KOPT-K1 (cell line): ENCODE measurements at regions not wholly inside any gene's neighbourhood (a gene's known extent, or its start where the extent isn't known, plus 50 kb on each side); places are given as distances from the start of the nearest gene placed in this dataset.

ENCODE experiments used
- H3K27ac ChIP-seq: fragments of 200-600 bp; sonication (generic); 2 replicates; pipeline ENCODE4 v1.5.1; 2016; ENCODE audit warnings: antibody characterized with exemption, mild to moderate bottlenecking, low read depth, low read length; ENCODE audit not compliant: poor library complexity, severe bottlenecking
- H3K36me3 ChIP-seq: fragments of 200-600 bp; sonication (generic); 2 replicates; pipeline ENCODE4 v1.5.1; 2017; ENCODE audit warnings: antibody characterized with exemption, mild to moderate bottlenecking, low read length, moderate library complexity; ENCODE audit not compliant: insufficient read depth
- H3K9me3 ChIP-seq: fragments of 200-600 bp; sonication (generic); 2 replicates; pipeline ENCODE4 v1.5.1; 2017; ENCODE audit warnings: antibody characterized with exemption, low read length, mild to moderate bottlenecking; ENCODE audit not compliant: insufficient read depth, poor library complexity, severe bottlenecking

DNA sequence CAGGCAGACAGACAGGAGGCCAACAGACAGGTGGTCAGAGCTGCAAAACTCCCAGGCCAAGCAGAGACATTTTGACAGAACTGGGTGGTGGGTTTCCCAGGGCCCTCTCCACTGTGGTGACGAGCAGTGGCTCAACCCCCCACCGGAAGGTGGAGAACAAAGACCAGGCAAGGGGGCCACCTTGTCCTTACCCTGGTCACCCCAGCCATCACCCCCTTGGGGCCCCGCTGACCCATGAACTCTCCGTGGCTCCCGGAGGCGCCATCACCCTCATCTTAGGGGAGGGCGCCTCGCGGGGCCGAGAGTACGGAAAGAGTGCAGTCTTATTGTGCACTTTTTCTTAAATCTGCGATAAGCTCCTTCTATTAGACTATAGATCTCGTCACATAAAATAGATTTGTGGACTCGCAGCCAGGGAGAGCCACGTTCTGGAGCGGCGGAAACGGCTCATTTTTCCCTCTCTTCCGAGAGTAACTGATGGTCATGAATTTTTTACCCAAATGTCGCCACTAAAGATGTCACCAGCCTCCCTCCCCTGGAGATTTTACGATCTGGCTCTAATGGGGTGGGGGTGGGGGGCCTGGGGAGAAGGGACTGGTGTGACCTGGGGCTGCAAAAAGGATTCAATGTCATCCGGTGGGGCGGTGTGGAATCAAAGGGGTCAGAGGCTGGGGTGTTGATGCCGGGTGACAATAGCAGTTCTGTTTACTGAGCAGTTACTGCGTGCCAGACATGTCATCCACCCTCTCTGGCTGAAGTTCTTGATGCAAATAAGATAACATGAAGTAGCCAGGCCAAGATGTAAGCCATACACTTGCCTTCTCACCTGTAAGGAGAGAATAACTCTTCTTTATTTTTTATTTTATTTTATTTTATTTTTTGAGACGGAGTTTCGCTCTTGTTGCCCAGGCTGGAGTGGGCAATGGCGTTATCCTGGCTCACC lies 71.1 kb upstream of the MYL10 start:
- Histone ChIP-seq H3K36me3 (no peaks in the 10 kb centered on the region), H3K9me3 (no peaks in the 10 kb centered on the region), H3K27ac (no peak overlapping the region)

DNA sequence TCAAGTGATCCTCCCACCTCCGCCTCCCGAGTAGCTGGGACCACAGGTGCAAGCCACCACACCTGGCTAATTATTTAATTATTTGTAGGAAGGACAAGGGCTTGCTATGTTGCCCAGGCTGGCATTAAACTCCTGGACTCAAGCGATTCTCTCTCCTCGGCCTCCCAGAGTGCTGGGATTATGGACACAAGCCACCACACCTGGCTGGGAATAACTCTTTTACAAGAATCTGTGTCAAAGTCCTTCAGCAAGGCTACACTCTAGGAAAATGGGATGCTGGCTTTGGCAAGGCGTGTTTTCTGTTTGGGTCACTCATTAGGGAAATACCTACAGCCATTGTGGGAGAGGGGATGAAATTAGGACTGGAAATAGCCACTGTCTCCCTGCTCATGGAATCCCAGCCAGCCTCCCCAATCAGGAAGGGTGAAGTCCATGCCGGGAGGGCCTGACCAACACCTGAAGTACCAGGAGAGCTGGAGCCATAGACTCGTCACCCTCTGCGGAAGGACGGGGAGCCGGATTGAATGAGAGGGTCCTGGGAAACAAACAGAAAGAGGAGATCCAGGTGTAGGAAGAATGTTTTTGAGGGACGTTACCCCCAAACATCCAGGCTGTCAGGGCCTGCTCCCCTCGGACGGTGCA lies 72.2 kb upstream of the MYL10 start:
- Histone ChIP-seq H3K36me3 (no peaks in the 10 kb centered on the region), H3K27ac (no peak overlapping the region), H3K9me3 (no peaks in the 10 kb centered on the region)

DNA sequence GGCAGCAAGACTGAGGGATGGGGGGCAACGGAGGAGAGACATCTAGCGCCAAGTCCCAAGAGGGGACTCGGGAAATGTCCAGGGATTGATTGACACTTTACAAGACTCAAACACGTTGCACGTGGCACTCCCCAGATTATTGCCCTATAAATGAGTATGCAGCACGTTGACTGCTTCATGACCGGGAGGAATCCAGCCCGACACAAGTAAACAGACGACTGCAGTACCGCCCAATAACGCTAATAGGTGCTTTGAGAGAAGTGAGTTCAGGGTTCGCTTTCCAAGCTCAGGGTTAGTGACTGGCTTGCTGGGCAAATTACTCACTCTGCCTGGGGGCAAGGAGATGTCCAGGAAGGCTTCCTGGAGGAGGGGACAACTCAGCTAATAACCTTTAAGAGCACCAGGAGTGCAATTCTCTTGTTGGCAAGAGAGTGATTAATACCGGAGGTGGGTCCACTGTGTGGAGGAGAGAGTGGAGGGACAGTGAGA lies 73.3 kb upstream of the MYL10 start:
- Histone ChIP-seq H3K36me3 (no peaks in the 10 kb centered on the region), H3K9me3 (no peaks in the 10 kb centered on the region), H3K27ac (no peak overlapping the region)

DNA sequence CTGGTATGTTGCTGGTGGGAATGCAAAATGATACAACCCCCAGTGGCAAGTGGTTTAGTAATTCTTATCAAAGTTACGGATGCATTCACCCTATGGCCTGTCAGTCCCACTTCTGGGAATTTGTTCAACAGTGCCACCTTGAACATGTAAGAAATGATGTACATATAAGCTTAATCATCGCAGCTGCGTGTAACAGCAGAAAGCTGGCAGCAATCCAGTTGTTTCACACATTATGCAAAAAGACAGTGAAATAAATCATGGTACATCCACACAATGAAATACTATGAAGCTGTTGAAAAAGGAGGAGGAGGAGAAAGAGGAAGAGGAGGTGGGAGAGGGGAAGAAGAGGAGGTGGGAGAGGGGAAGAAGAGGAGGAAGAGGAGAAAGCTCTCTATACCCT lies 76.2 kb upstream of the MYL10 start:
- H3K9me3 ChIP-seq: no peaks in the 10 kb centered on the region
- H3K27ac ChIP-seq: no peak overlapping the region
- H3K36me3 ChIP-seq: no peaks in the 10 kb centered on the region

DNA sequence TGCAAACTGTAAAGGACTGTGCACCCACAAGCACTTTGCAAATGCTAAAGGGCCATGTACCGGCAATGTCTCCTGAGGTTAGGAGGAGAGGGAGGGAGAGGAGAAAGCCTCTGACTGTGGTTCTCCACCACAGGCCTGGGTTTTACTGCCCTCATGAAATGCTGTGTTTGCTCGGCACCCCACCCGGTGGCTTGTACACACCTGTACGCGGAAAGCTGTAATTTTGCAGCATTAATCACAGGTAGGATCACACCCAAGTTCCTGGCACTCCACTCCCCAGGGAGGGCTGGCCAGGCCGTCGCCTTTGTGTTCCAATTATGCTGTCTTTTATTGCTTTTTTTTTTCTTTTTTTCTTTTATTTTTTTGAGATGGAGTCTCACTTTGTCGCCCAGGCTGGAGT lies 78.5 kb upstream of the MYL10 start:
- Histone ChIP-seq H3K9me3 (no peaks in the 10 kb centered on the region), H3K27ac (no peak overlapping the region), H3K36me3 (no peaks in the 10 kb centered on the region)

DNA sequence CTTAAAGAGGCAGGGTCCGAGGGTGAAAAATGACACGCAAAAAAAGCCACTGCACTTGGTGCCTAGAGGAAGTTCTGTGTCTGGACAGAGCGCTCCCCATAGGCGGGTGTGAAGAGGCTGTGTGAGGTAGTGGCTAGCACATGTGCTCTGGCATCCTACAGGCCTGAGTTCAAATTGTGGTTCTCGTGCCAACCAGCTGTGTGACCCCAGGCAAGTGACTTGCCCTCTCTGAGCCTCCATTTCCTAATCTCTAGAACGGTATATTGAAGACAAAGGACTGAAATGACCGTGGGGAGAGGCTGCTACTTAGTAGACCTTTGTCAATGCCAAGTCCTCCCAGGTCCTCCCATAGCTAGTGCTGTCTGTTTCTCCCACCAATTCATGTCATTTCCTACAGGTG lies 79.1 kb upstream of the MYL10 start:
- Histone ChIP-seq H3K9me3 (no peaks in the 10 kb centered on the region), H3K27ac (no peak overlapping the region), H3K36me3 (no peaks in the 10 kb centered on the region)

DNA sequence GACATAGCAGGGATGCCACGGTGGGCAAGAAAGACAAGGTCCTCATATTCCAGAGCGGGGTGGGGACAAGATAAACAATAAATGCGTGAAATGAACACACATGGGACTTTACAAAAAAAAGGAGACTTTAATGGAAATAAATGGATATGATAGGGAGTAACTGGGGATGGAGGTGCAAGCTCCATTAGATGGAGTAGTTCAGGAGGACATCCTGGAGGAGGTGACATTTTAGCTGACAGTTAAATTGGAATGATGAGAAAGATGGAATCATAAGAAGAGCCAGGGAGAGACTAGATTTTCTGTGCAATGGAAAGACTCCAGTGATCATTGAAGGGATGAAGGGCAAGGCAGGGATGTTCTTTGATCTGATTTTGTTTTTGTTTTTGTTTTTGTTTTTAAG lies 83.6 kb upstream of the MYL10 start:
- Histone ChIP-seq H3K9me3 (no peaks in the 10 kb centered on the region), H3K27ac (no peak overlapping the region), H3K36me3 (no peaks in the 10 kb centered on the region)

DNA sequence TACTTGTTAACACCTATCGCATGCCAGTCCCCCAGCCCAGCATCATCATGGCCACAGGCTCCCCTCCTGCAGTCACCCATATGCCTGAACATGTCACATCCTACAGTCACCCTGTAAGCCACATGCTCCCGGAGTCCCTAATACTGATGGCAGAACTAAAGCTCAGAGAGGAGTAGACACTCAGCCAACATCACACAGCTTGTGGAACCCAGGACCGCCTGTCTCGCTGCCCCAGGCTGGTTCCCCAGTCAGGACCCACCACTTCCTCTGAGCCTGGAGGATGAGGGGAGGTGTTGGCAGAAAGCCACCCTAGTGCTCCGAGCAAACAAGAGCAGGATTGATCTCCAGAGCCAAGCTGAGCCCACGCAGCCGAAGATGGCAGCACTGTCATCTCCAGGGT lies 85.0 kb upstream of the MYL10 start:
- Histone ChIP-seq H3K27ac (no peak overlapping the region), H3K9me3 (no peaks in the 10 kb centered on the region), H3K36me3 (no peaks in the 10 kb centered on the region)

DNA sequence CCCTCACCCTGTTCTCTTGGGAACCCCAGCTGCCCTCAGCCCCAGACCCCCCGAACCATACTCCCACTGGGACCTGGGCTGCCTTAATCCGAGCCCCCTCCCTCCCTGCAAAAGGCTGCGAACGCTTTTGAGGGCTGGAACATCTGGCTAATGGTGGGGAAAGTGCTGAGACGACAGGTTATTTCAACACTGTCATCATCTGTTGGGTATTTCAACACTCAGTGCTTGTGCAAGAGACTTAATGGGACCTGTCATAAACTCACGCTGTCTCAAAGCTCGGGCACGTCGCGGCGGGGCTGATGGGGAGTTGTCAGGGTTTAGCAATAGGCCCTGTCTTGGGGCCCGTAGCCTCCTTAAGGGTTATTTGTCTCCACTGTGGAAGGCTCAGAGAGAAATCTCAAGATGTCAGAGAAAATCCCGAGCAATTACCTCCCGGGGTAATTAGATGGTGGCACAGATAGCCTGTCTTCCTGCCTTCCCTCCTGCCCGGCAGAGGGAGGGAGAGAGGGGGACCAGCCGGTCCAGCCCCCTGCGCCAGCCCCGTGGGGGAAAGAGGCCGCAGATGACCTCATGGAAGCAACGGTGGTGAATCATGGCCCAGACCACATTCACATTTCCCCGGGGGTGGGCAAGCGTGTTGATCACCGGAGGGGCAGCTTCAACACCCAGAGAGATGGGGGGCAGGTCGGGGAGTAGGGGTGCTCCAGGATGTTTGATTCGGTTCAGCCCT lies 88.7 kb upstream of the MYL10 start:
- Histone ChIP-seq H3K27ac (peak overlapping the region; percentile 30), H3K36me3 (no peaks in the 10 kb centered on the region), H3K9me3 (no peaks in the 10 kb centered on the region)

DNA sequence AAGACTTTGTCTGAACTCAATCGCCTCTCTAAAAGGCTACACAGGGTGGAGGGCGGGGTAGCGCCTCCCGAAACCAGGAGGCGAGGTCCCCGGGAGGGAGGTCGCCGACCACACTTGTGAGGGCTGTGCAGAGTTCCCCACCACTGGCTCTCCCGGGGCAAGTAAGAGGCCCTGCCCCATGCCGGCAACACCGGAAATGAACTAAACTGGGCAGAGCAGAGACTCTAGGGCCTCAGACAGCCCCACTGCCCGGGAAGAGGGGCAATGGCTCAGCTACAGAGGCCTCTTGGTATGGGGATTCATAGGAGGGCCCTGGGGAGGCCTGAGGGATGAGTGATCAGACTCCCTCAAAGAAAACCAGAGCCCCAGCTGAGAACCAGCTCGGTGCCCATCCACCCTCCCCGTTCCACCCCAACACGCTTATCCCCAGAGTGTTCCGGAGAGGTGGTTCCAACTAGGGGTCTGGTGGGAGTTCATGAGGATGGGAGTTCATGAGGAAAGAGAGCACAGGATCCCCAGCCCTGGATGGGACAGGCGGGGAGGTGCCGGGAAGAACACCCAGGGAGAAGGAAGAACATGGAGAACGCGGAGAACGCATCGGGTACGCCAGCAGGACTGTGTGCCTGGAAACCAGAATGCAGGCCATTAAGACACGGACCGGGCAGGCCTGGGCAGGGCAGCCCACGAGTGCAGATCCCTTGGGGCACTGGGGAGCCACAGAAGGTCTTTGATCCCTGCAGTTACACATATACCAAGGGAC lies 89.4 kb upstream of the MYL10 start:
- H3K9me3 ChIP-seq: peaks cover 3% of the 10 kb centered on the region
- peak overlapping the region; percentile 70 for H3K27ac ChIP-seq
- no peaks in the 10 kb centered on the region for H3K36me3 ChIP-seq

DNA sequence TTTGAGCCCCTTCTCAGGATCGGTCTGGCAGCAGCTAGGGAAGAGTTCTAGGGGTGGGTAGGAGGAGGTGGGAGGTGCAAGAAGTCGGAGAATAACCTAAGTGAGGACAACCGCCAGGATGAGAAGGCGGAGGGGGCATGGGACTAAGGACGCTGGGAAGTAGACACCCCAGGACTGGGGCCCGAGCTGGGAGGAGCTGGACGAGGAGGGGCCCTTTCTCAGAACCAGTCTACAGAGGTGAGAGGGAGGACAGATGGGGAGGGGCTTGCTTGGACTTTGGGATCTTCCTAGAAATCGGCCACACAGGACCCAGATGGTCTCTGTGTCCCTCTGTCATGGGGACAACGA lies 90.0 kb upstream of the MYL10 start:
- peaks cover 9% of the 10 kb centered on the region for H3K9me3 ChIP-seq
- no peaks in the 10 kb centered on the region for H3K36me3 ChIP-seq
- peak overlapping the region; percentile 70 for H3K27ac ChIP-seq

DNA sequence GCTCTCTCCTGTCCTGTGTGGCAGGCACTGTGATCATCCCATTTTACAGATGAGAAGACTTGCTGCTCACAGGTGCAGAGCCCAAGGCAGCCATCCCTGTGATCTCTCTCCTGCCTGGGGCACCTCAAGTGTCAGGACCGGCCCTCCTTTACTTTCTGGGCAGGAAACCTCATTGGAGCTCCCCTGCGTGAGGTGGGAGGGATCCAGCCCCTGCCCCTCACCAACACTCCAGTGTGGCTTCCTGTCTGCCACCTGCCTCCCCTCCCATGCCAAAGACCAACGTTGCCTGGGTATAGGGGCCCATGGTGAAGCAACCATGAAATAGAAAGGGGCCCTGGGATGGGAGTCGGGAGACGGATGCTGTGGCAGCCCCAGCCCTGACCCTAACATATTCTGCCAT lies 91.2 kb upstream of the MYL10 start:
- Histone ChIP-seq H3K9me3 (peaks cover 10% of the 10 kb centered on the region), H3K27ac (peak overlapping the region; percentile 70), H3K36me3 (no peaks in the 10 kb centered on the region)

DNA sequence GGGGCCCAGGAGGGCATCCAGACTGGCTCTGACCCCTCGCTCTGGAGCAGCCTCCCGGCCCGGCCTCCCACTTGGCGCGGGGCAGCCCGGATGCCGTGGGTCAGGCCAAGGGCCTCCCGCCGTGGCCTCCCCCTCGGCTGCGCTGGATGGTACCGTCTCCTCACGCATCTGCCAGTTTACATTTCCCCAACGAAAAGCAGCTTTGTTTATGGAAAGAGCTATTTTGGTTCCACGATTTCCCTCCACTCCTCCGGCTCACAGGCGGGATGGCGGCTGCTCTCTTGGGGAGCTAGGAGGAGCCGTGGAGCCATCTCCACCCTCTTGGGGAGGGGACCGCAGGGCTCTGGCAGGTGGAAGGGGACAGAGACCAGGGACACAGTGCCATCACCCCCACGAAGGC lies 93.2 kb upstream of the MYL10 start:
- no peaks in the 10 kb centered on the region for H3K36me3 ChIP-seq
- H3K27ac ChIP-seq: peak overlapping the region; percentile 30
- peaks cover 10% of the 10 kb centered on the region for H3K9me3 ChIP-seq

DNA sequence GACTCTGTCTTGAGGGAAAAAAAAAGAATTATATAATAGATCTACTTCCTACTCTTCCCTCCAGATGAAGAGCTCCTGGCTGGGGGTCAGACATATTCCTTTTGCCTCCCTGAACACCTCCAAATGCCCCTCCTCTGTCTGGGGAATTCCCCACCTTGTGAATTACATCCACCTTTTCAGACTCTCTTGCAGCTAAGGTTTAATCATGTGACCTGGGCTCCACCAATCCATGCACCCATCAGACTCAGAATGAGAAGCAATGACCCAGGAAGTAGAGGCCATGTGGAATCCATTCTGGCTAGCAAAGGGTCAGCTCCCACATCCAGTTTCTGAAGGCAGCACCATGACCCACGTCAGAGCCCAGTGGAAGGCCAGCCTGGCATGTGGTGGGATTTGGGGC lies 93.6 kb upstream of the CUX1 start:
- Histone ChIP-seq H3K9me3 (peaks cover 10% of the 10 kb centered on the region), H3K36me3 (no peaks in the 10 kb centered on the region), H3K27ac (no peak overlapping the region)

DNA sequence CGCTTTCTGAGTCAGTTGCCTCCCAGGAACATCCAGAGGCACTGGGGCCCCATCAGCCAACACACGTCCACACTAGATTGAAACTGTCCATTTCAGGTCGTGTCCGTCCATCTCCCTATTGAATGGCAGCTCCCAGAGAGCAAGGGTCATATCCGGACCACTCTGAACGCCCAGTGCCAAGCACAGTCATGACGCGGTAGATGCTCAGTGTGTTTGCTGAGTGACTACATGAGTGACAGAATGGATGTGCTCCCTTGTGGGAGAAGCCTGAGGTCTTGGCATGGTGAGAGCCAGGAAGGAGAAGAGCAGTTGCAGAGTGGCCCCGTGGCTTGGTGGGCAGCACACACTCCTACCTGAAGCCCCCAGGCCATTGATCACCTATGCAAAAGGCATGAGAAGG lies 92.5 kb upstream of the CUX1 start:
- H3K27ac ChIP-seq: no peak overlapping the region
- peaks cover 10% of the 10 kb centered on the region for H3K9me3 ChIP-seq
- no peaks in the 10 kb centered on the region for H3K36me3 ChIP-seq
